ENCODE measurements at regions not wholly inside any gene's neighbourhood (a gene's known extent, or its start where the extent isn't known, plus 50 kb on each side); places are given as distances from the start of the nearest gene placed in this dataset.

DNA sequence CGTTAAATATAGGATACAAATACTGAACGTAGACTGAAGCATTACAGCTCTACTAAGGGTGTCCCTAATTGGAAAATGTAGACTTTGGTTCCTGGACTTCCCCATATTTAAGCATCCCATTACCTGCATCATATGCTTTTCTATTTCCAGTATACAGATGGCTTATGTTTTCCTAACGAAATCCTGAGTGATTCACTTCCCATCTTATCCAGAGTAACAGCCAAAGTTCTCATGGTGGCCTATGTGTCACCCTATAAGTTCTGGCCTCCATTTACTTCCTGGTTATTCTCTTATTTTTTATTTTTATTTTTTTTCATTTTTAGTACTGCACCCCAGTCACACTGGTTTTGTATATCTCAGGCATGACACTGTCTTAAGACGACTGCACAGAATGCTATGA is 552.3 kb downstream of the PRDM9 start:
- no peak for DNase-seq (ENCODE audit: low read depth, low spot score)
- FAIRE-seq = no peak
- in situ Hi-C loops (cut with MboI) (no loop called here), intact Hi-C loops (cut with micrococcal nuclease; ENCODE audit: unreplicated experiment) (no loop called here)
- no peaks in the 10 kb centered on the region for H4K20me1 ChIP-seq (ENCODE audit: control insufficient read depth, insufficient read depth)
- no peak overlapping the region for H3K27ac ChIP-seq (ENCODE audit: control insufficient read depth, insufficient read depth)
- SMC1A ChIA-PET (ENCODE audit: uncharacterized antibody, unreplicated experiment) = no interaction called here
- RAD21 ChIA-PET (ENCODE audit: unreplicated experiment) = no interaction called here
- POLR2A ChIA-PET = no interaction called here
- CTCF ChIA-PET = no interaction called here
- H3K9ac ChIP-seq (ENCODE audit: control insufficient read depth, insufficient read depth, low read length) = no peak overlapping the region
- H3K9me3 ChIP-seq (replicated peaks; ENCODE audit: control insufficient read depth, insufficient read depth, low read length) = no peaks in the 10 kb centered on the region
- WGBS (ENCODE audit: insufficient coverage, insufficient replicate concordance, low lambda C conversion rate, missing lambda C conversion rate) = 34% methylated on average over 4 of the region's 4 CpGs
- H3K36me3 ChIP-seq (ENCODE audit: control insufficient read depth in 2 of 2, insufficient read depth in 2 of 2, low read length in 1 of 2) = no peaks in the 10 kb centered on the region
- H3K4me1 ChIP-seq (ENCODE audit: control insufficient read depth, insufficient read depth, low read length) = no peaks in the 10 kb centered on the region
- no peaks in the 10 kb centered on the region for H3K79me2 ChIP-seq (ENCODE audit: control insufficient read depth, insufficient read depth, low read length)
- no TSS peak for BruUV-seq (replicated peaks)
- ATAC-seq = no peak
- no peak overlapping the region for H3K4me2 ChIP-seq (ENCODE audit: control insufficient read depth, insufficient read depth)
- no peak overlapping the region for H3K4me3 ChIP-seq
- no peak overlapping the region for H2AFZ ChIP-seq (ENCODE audit: control insufficient read depth, low read depth, low read length)
- H3K27me3 ChIP-seq (replicated peaks in 1 of 2; ENCODE audit: control insufficient read depth in 2 of 2, insufficient read depth in 2 of 2, low read length in 1 of 2) = no peaks in the 10 kb centered on the region
- TF ChIP-seq MTA2 (IDR thresholded peaks at IDR 0.05; ENCODE audit: low read depth) (no peak), CBX5 (IDR thresholded peaks at IDR 0.05; ENCODE audit: low read depth) (no peak), CHD2 (IDR thresholded peaks at IDR 0.05; ENCODE audit: borderline replicate concordance, low read depth, low read length) (no peak), PRDM15 (CRISPR knock-in tag; IDR thresholded peaks at IDR 0.05) (no peak), BRCA1 (IDR thresholded peaks at IDR 0.05; ENCODE audit: low read depth, low read length) (no peak), REST (IDR thresholded peaks at IDR 0.05; ENCODE audit: low read depth, low read length) (no peak), CHD4 (IDR thresholded peaks at IDR 0.05) (no peak), ATF2 (IDR thresholded peaks at IDR 0.05; ENCODE audit: low read length) (no peak), FOXM1 (IDR thresholded peaks at IDR 0.05; ENCODE audit: low read depth, low read length) (no peak), CREM (IDR thresholded peaks at IDR 0.05; ENCODE audit: low read depth) (no peak), HSF1 (IDR thresholded peaks at IDR 0.05; ENCODE audit: low read depth, low read length) (no peak), MYB (IDR thresholded peaks at IDR 0.05; ENCODE audit: borderline replicate concordance, low read depth, low read length) (no peak), SPI1 (IDR thresholded peaks at IDR 0.05; ENCODE audit: borderline replicate concordance, insufficient read depth, low read depth, low read length) (no peak)
- TF ChIP-seq, protein P1, sequence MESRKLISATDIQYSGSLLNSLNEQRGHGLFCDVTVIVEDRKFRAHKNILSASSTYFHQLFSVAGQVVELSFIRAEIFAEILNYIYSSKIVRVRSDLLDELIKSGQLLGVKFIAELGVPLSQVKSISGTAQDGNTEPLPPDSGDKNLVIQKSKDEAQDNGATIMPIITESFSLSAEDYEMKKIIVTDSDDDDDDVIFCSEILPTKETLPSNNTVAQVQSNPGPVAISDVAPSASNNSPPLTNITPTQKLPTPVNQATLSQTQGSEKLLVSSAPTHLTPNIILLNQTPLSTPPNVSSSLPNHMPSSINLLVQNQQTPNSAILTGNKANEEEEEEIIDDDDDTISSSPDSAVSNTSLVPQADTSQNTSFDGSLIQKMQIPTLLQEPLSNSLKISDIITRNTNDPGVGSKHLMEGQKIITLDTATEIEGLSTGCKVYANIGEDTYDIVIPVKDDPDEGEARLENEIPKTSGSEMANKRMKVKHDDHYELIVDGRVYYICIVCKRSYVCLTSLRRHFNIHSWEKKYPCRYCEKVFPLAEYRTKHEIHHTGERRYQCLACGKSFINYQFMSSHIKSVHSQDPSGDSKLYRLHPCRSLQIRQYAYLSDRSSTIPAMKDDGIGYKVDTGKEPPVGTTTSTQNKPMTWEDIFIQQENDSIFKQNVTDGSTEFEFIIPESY (IDR thresholded peaks at IDR 0.05) = no peak

All from GM12878 (cell line).